Activated T-cell treated with anti-CD3 and anti-CD28 coated beads, Interleukin-2, amount 50 U/mL, for 24 hours (primary cell): ENCODE measurements at regions not wholly inside any gene's neighbourhood (a gene's known extent, or its start where the extent isn't known, plus 50 kb on each side); places are given as distances from the start of the nearest gene placed in this dataset.
"Not testable (repeated sequence)": the region's sequence is repeated elsewhere in the genome, so short reads cannot be mapped to it uniquely, and the experiment has no call there.

ENCODE experiments used
- DNase-seq: peaks from one replicate; pipeline ENCODE4 v3.0.0-alpha.2; 2020
- H3K27ac Mint-ChIP-seq: 2 replicates; pipeline ENCODE4 v1.8.0; 2020; ENCODE audit warnings: mild to moderate bottlenecking, mixed read lengths
- H3K27me3 Mint-ChIP-seq: 2 replicates; pipeline ENCODE4 v1.8.0; 2020; ENCODE audit warnings: mixed read lengths
- H3K36me3 Mint-ChIP-seq: 2 replicates; pipeline ENCODE4 v1.8.0; 2020; ENCODE audit warnings: low read depth, mixed read lengths
- H3K4me1 Mint-ChIP-seq: 2 replicates; pipeline ENCODE4 v1.8.0; 2020; ENCODE audit warnings: low read depth, mixed read lengths
- H3K4me3 Mint-ChIP-seq: 2 replicates; pipeline ENCODE4 v1.8.0; 2020; ENCODE audit warnings: mild to moderate bottlenecking, moderate library complexity, mixed read lengths
- H3K9me3 Mint-ChIP-seq: 2 replicates; pipeline ENCODE4 v1.8.0; 2020; ENCODE audit warnings: mixed read lengths

- H3K36me3 Mint-ChIP-seq, result no peaks in the 10 kb centered on the region
- H3K27me3 Mint-ChIP-seq, result peaks cover 3% of the 10 kb centered on the region
- no peak overlapping the region for H3K27ac Mint-ChIP-seq
- no peaks in the 10 kb centered on the region for H3K9me3 Mint-ChIP-seq
- H3K4me3 Mint-ChIP-seq, result no peak overlapping the region
- no peak for DNase-seq
- H3K4me1 Mint-ChIP-seq, result no peaks in the 10 kb centered on the region
Observed at GRCh38 chr18:60044290-60045006, 144.7 kb downstream of the PMAIP1 start.

- H3K27me3 Mint-ChIP-seq, result peaks cover 10% of the 10 kb centered on the region
- no peak overlapping the region for H3K4me3 Mint-ChIP-seq
- no peaks in the 10 kb centered on the region for H3K36me3 Mint-ChIP-seq
- no peak overlapping the region for H3K27ac Mint-ChIP-seq
- H3K9me3 Mint-ChIP-seq, result no peaks in the 10 kb centered on the region
- H3K4me1 Mint-ChIP-seq, result no peaks in the 10 kb centered on the region
- no peak for DNase-seq
Observed at GRCh38 chr18:60040971-60041370, 141.2 kb downstream of the PMAIP1 start.

DNA sequence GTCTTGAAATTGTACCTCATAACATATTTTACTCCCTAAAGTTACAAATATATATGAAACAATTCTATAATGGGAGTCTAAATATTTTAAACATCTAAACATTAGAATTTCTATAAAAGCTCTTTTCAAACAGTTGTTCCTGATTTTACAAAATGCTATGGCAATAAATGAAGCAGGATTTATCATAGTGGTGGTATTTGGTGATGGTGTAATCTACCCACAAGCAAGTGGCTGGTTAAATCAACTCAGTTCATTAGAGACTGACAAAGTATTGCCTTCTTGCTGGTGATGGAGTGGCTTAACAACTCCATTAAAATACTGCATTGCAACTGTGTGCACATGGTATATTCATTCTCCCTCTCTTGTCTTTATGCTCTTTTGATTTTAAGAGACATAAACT is 138.9 kb downstream of the PMAIP1 start:
- DNase-seq, result no peak
- H3K27ac Mint-ChIP-seq, result no peak overlapping the region
- H3K4me1 Mint-ChIP-seq, result no peaks in the 10 kb centered on the region
- no peak overlapping the region for H3K4me3 Mint-ChIP-seq
- no peaks in the 10 kb centered on the region for H3K36me3 Mint-ChIP-seq
- no peaks in the 10 kb centered on the region for H3K9me3 Mint-ChIP-seq
- peaks cover 10% of the 10 kb centered on the region for H3K27me3 Mint-ChIP-seq

DNA sequence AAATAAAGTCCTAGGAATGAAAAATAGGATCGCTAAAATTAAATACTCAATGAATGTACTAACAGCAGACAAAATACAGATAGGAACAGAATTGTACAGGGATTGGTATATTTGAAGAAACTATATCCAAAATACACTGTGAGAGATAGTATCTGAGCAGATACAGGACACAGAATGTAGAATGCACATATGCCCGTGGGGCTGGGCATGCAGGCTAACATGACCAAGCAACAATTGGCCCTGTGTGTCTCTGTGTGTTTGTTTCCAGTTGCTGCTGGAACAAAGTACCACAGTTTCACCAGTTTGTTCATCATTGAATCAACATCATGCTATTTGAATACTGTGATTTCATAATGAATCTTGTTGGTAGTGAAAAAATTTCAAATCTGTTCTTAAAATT is 127.6 kb downstream of the PMAIP1 start:
- no peak overlapping the region for H3K4me3 Mint-ChIP-seq
- H3K9me3 Mint-ChIP-seq, result no peaks in the 10 kb centered on the region
- H3K27ac Mint-ChIP-seq, result no peak overlapping the region
- DNase-seq, result no peak
- H3K36me3 Mint-ChIP-seq, result no peaks in the 10 kb centered on the region
- no peaks in the 10 kb centered on the region for H3K4me1 Mint-ChIP-seq
- no peaks in the 10 kb centered on the region for H3K27me3 Mint-ChIP-seq

GRCh38 chr18:60024857-60025256 is 125.1 kb downstream of the PMAIP1 start:
- Mint-ChIP-seq H3K36me3 (no peaks in the 10 kb centered on the region), H3K4me3 (no peak overlapping the region), H3K4me1 (no peaks in the 10 kb centered on the region), H3K27me3 (no peaks in the 10 kb centered on the region), H3K27ac (no peak overlapping the region), H3K9me3 (no peaks in the 10 kb centered on the region)
- DNase-seq, result no peak

DNA sequence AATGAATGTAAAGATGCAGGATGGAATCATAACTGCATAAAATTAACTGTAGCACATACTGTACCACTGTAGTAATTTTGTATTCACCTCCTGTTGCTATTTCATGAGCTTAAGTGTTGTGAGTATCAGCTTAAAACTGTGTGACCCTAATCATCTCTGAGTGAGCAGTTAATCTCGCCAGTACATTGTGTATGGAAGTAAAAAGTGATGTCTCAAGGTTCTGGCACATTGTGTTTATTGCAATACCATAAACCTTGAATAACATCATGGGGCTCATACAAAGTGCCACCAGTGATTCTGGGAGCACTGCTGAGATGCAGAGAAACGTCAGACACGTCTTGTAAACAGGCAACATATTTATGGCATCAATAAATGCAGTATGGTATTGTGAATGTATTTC is 124.5 kb downstream of the PMAIP1 start:
- Mint-ChIP-seq H3K9me3 (no peaks in the 10 kb centered on the region), H3K4me3 (no peak overlapping the region), H3K36me3 (no peaks in the 10 kb centered on the region), H3K27me3 (no peaks in the 10 kb centered on the region), H3K27ac (no peak overlapping the region), H3K4me1 (no peaks in the 10 kb centered on the region)
- no peak for DNase-seq

- DNase-seq, result no peak
- H3K4me3 Mint-ChIP-seq, result no peak overlapping the region
- no peaks in the 10 kb centered on the region for H3K27me3 Mint-ChIP-seq
- H3K27ac Mint-ChIP-seq, result no peak overlapping the region
- no peaks in the 10 kb centered on the region for H3K36me3 Mint-ChIP-seq
- H3K4me1 Mint-ChIP-seq, result no peaks in the 10 kb centered on the region
- H3K9me3 Mint-ChIP-seq, result no peaks in the 10 kb centered on the region
Observed at GRCh38 chr18:60022671-60023276, 123.0 kb downstream of the PMAIP1 start.

- DNase-seq, result no peak
- no peaks in the 10 kb centered on the region for H3K4me1 Mint-ChIP-seq
- no peaks in the 10 kb centered on the region for H3K27me3 Mint-ChIP-seq
- H3K27ac Mint-ChIP-seq, result no peak overlapping the region
- H3K4me3 Mint-ChIP-seq, result no peak overlapping the region
- no peaks in the 10 kb centered on the region for H3K9me3 Mint-ChIP-seq
- no peaks in the 10 kb centered on the region for H3K36me3 Mint-ChIP-seq
Observed at GRCh38 chr18:60021556-60021955, 121.8 kb downstream of the PMAIP1 start.

GRCh38 chr18:60020107-60020925 is 120.5 kb downstream of the PMAIP1 start:
- Mint-ChIP-seq H3K4me3 (no peak overlapping the region), H3K4me1 (no peaks in the 10 kb centered on the region), H3K27ac (no peak overlapping the region), H3K36me3 (no peaks in the 10 kb centered on the region), H3K9me3 (no peaks in the 10 kb centered on the region), H3K27me3 (no peaks in the 10 kb centered on the region)
- no peak for DNase-seq

- Mint-ChIP-seq H3K4me1 (no peaks in the 10 kb centered on the region), H3K4me3 (no peak overlapping the region), H3K9me3 (no peaks in the 10 kb centered on the region), H3K27me3 (no peaks in the 10 kb centered on the region), H3K36me3 (no peaks in the 10 kb centered on the region), H3K27ac (no peak overlapping the region)
- no peak for DNase-seq
Observed at GRCh38 chr18:60019463-60019840, 119.7 kb downstream of the PMAIP1 start.

GRCh38 chr18:60018618-60019462 is 119.0 kb downstream of the PMAIP1 start:
- H3K9me3 Mint-ChIP-seq, result no peaks in the 10 kb centered on the region
- DNase-seq, result no peak
- no peaks in the 10 kb centered on the region for H3K4me1 Mint-ChIP-seq
- H3K36me3 Mint-ChIP-seq, result no peaks in the 10 kb centered on the region
- no peak overlapping the region for H3K27ac Mint-ChIP-seq
- peaks cover 4% of the 10 kb centered on the region for H3K27me3 Mint-ChIP-seq
- no peak overlapping the region for H3K4me3 Mint-ChIP-seq

DNA sequence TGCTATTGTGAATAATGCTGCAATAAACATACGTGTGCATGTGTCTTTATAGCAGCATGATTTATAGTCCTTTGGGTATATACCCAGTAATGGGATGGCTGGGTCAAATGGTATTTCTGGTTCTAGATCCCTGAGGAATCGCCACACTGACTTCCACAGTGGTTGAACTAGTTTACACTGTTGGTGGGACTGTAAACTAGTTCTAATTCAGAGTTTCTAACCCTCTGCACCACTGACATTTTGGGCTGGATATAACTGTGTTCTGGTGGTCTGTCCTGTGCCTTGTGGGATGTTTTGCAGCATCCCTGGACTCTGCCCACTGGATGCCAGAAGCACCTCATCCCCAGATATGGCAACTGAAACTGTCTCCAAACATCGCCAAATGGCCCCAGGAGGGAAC is 118.3 kb downstream of the PMAIP1 start:
- DNase-seq, H3K4me3 Mint-ChIP-seq, H3K9me3 Mint-ChIP-seq, H3K27me3 Mint-ChIP-seq, H3K36me3 Mint-ChIP-seq, H3K27ac Mint-ChIP-seq, H3K4me1 Mint-ChIP-seq: not testable (repeated sequence)

GRCh38 chr18:60017371-60017770 is 117.6 kb downstream of the PMAIP1 start:
- Mint-ChIP-seq H3K4me1 (no peaks in the 10 kb centered on the region), H3K27me3 (peaks cover 6% of the 10 kb centered on the region), H3K4me3 (no peak overlapping the region), H3K27ac (no peak overlapping the region), H3K36me3 (no peaks in the 10 kb centered on the region), H3K9me3 (no peaks in the 10 kb centered on the region)
- no peak for DNase-seq

GRCh38 chr18:60015826-60016225 is 116.0 kb downstream of the PMAIP1 start:
- not testable (repeated sequence) for H3K4me3 Mint-ChIP-seq, H3K9me3 Mint-ChIP-seq, H3K4me1 Mint-ChIP-seq, H3K27me3 Mint-ChIP-seq, DNase-seq, H3K36me3 Mint-ChIP-seq, H3K27ac Mint-ChIP-seq
